HEK293 (cell line): ENCODE measurements at regions not wholly inside any gene's neighbourhood (a gene's known extent, or its start where the extent isn't known, plus 50 kb on each side); places are given as distances from the start of the nearest gene placed in this dataset.

ENCODE experiments used
- CTCF ChIA-PET: fragments of 350-600 bp; formaldehyde crosslinking; extraction: SDS; loops from one replicate; lab custom pipeline; 2021; ENCODE audit warnings: antibody characterized with exemption; lab: Yijun Ruan, JAX
- POLR2A ChIA-PET: fragments of 300-600 bp; formaldehyde crosslinking; extraction: SDS; loops from one replicate; lab custom pipeline; 2020; ENCODE audit warnings: antibody characterized with exemption, inconsistent platforms; lab: Yijun Ruan, JAX
- H3K27ac ChIP-seq: fragments of 200-500 bp; sonication (Bioruptor generic); 2 replicates; pipeline ENCODE4 v1.5.1; 2014; ENCODE audit warnings: low read depth, low read length, control low read depth, inconsistent platforms; ENCODE audit errors: extremely low read depth
- H3K36me3 ChIP-seq, 2 experiments: fragments of 200-500 bp in 1 of 2; sonication (Bioruptor generic) in 1 of 2; 1 replicate in 1 of 2; 2 replicates in 1 of 2; pipeline ENCODE4 v1.5.1; 2014 to 2017; ENCODE audit warnings: inconsistent platforms in 2 of 2, low read length in 2 of 2; ENCODE audit not compliant: control insufficient read depth in 2 of 2, insufficient read depth in 1 of 2
- H3K4me1 ChIP-seq: fragments of 200-500 bp; sonication (Bioruptor generic); 2 replicates; pipeline ENCODE4 v1.5.1; 2014; ENCODE audit warnings: mild to moderate bottlenecking, low read length, inconsistent platforms; ENCODE audit not compliant: control insufficient read depth, insufficient read depth
- H3K4me3 ChIP-seq: 2 replicates; pipeline ENCODE4 v1.5.1; 2011; ENCODE audit warnings: low read depth, mild to moderate bottlenecking, control low read depth, low read length, moderate library complexity
- H3K9me3 ChIP-seq: fragments of 200-500 bp; sonication (Bioruptor generic); 2 replicates; pipeline ENCODE4 v1.5.1; 2014; ENCODE audit warnings: low read depth, low read length, inconsistent platforms; ENCODE audit not compliant: control insufficient read depth, insufficient read depth
- HOXC10 ChIP-seq: sonication (generic); formaldehyde crosslinking; IDR thresholded peaks from 2 replicates; pipeline ENCODE4 v1.8.1; 2023; ENCODE audit warnings: mild to moderate bottlenecking, missing genetic modification reagents
- KLF9 ChIP-seq: fragments of 450-650 bp; formaldehyde crosslinking; IDR thresholded peaks from 2 replicates; pipeline ENCODE4 v1.5.1; 2016; ENCODE audit warnings: missing biosample characterization, missing genetic modification characterization, low read depth
- PRDM1 ChIP-seq: fragments of 450-650 bp; formaldehyde crosslinking; IDR thresholded peaks from 2 replicates; pipeline ENCODE4; 2016; ENCODE audit warnings: missing biosample characterization, missing genetic modification characterization
- SP7 ChIP-seq: fragments of 450-650 bp; formaldehyde crosslinking; IDR thresholded peaks from 2 replicates; pipeline ENCODE4 v1.5.1; 2016; ENCODE audit warnings: missing biosample characterization, missing genetic modification characterization
- ZBTB48 ChIP-seq: fragments of 450-650 bp; formaldehyde crosslinking; IDR thresholded peaks from 2 replicates; pipeline ENCODE4 v1.5.1; 2016; ENCODE audit warnings: missing biosample characterization, missing genetic modification characterization
- ZFP41 ChIP-seq: fragments of 450-650 bp; formaldehyde crosslinking; IDR thresholded peaks from 2 replicates; pipeline ENCODE4 v1.5.1; 2016; ENCODE audit warnings: missing biosample characterization, missing genetic modification characterization, borderline replicate concordance
- ZNF140 ChIP-seq: fragments of 450-650 bp; formaldehyde crosslinking; IDR thresholded peaks from 2 replicates; pipeline ENCODE4 v1.5.1; 2016; ENCODE audit warnings: missing biosample characterization, missing genetic modification characterization
- ZNF214 ChIP-seq: fragments of 450-650 bp; formaldehyde crosslinking; IDR thresholded peaks from 2 replicates; pipeline ENCODE4 v1.5.1; 2017; ENCODE audit warnings: missing biosample characterization, mild to moderate bottlenecking, missing genetic modification characterization, borderline replicate concordance
- ZNF24 ChIP-seq: fragments of 450-650 bp; formaldehyde crosslinking; IDR thresholded peaks from 2 replicates; pipeline ENCODE4 v1.5.1; 2016; ENCODE audit warnings: missing biosample characterization, missing genetic modification characterization
- ZNF292 ChIP-seq: fragments of 450-650 bp; formaldehyde crosslinking; IDR thresholded peaks from 2 replicates; pipeline ENCODE4 v1.5.1; 2016; ENCODE audit warnings: low read depth, missing biosample characterization, missing genetic modification characterization, borderline replicate concordance
- ZNF350 ChIP-seq: fragments of 450-650 bp; formaldehyde crosslinking; IDR thresholded peaks from 2 replicates; pipeline ENCODE4 v1.5.0; 2017; ENCODE audit warnings: missing biosample characterization, mild to moderate bottlenecking, missing genetic modification characterization
- ZNF394 ChIP-seq: fragments of 450-650 bp; formaldehyde crosslinking; IDR thresholded peaks from 2 replicates; pipeline ENCODE4 v1.5.1; 2016; ENCODE audit warnings: missing biosample characterization, missing genetic modification characterization, mild to moderate bottlenecking, moderate library complexity, borderline replicate concordance
- ZNF518A ChIP-seq: fragments of 450-650 bp; formaldehyde crosslinking; conservative IDR thresholded peaks from 2 replicates; pipeline ENCODE4 v1.5.1; 2016; ENCODE audit warnings: low read depth, missing biosample characterization, missing genetic modification characterization
- ZNF521 ChIP-seq: fragments of 450-650 bp; formaldehyde crosslinking; IDR thresholded peaks from 2 replicates; pipeline ENCODE4 v1.5.1; 2017; ENCODE audit warnings: missing biosample characterization, mild to moderate bottlenecking, missing genetic modification characterization
- ZNF529 ChIP-seq: fragments of 450-650 bp; formaldehyde crosslinking; IDR thresholded peaks from 2 replicates; pipeline ENCODE4 v1.5.1; 2017; ENCODE audit warnings: missing genetic modification characterization, missing biosample characterization; ENCODE audit not compliant: insufficient replicate concordance
- ZNF747 ChIP-seq: fragments of 450-650 bp; formaldehyde crosslinking; IDR thresholded peaks from 2 replicates; pipeline ENCODE4 v1.5.1; 2016; ENCODE audit warnings: missing biosample characterization, missing genetic modification characterization
- ZNF777 ChIP-seq: fragments of 450-650 bp; formaldehyde crosslinking; IDR thresholded peaks from 2 replicates; pipeline ENCODE4 v1.5.1; 2017; ENCODE audit warnings: missing biosample characterization, missing genetic modification characterization, borderline replicate concordance
- ZNF791 ChIP-seq: fragments of 450-650 bp; formaldehyde crosslinking; IDR thresholded peaks from 2 replicates; pipeline ENCODE4 v1.5.1; 2016; ENCODE audit warnings: missing biosample characterization, missing genetic modification characterization
- ZNF830 ChIP-seq: fragments of 450-650 bp; IDR thresholded peaks from 2 replicates; pipeline ENCODE4 v1.5.0; 2018; ENCODE audit warnings: missing biosample characterization, missing genetic modification characterization, low read depth, mild to moderate bottlenecking, moderate library complexity
- TF ChIP-seq, protein P1 (sequence below): fragments of 450-650 bp; IDR thresholded peaks from 2 replicates; pipeline ENCODE4 v1.5.1; 2018; ENCODE audit warnings: missing biosample characterization, mild to moderate bottlenecking, missing genetic modification characterization

- TF ChIP-seq ZNF521 (tag by site-specific recombination): no peak
- TF ChIP-seq HOXC10: no peak
- no peak for TF ChIP-seq ZNF830 (tag by site-specific recombination)
- no peak for TF ChIP-seq ZNF140 (tag by site-specific recombination)
These were observed 568.7 kb upstream of the MARCKS start (continued) for GRCh38 chr6:113288409-113288808.

GRCh38 chr6:113289166-113289565 is 568.0 kb upstream of the MARCKS start:
- Histone ChIP-seq H3K9me3 (no peaks in the 10 kb centered on the region), H3K4me1 (no peaks in the 10 kb centered on the region), H3K27ac (no peak overlapping the region), H3K36me3 (no peaks in the 10 kb centered on the region), H3K4me3 (no peak overlapping the region)
- no peak for TF ChIP-seq ZNF140 (tag by site-specific recombination)
- no peak for TF ChIP-seq PRDM1 (tag by site-specific recombination)
- TF ChIP-seq SP7 (tag by site-specific recombination): no peak
- no peak for TF ChIP-seq ZBTB48 (tag by site-specific recombination)
- no peak for TF ChIP-seq KLF9 (tag by site-specific recombination)
- no peak for TF ChIP-seq ZNF518A
- no peak for TF ChIP-seq ZNF791 (tag by site-specific recombination)
- no peak for TF ChIP-seq ZNF24 (tag by site-specific recombination)
- TF ChIP-seq ZNF350: no peak
- TF ChIP-seq, protein P1, sequence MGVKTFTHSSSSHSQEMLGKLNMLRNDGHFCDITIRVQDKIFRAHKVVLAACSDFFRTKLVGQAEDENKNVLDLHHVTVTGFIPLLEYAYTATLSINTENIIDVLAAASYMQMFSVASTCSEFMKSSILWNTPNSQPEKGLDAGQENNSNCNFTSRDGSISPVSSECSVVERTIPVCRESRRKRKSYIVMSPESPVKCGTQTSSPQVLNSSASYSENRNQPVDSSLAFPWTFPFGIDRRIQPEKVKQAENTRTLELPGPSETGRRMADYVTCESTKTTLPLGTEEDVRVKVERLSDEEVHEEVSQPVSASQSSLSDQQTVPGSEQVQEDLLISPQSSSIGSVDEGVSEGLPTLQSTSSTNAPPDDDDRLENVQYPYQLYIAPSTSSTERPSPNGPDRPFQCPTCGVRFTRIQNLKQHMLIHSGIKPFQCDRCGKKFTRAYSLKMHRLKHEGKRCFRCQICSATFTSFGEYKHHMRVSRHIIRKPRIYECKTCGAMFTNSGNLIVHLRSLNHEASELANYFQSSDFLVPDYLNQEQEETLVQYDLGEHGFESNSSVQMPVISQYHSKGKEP (tag by site-specific recombination): no peak
- no peak for TF ChIP-seq ZNF777 (tag by site-specific recombination)
- no peak for TF ChIP-seq ZNF529 (tag by site-specific recombination)
- no peak for TF ChIP-seq ZNF292 (tag by site-specific recombination)
- no peak for TF ChIP-seq ZNF747
- no peak for TF ChIP-seq ZFP41 (tag by site-specific recombination)
- no peak for TF ChIP-seq ZNF394
- no peak for TF ChIP-seq ZNF214
- CTCF ChIA-PET: interaction anchor here (1.0 kb wide), 1 partner anchor 18 kb away, joined by 4 read pairs; no protein-coding TSS in a partner anchor
- POLR2A ChIA-PET: no interaction called here
